GM19395 (cell line): ENCODE measurements at regions not wholly inside any gene's neighbourhood (a gene's known extent, or its start where the extent isn't known, plus 50 kb on each side); places are given as distances from the start of the nearest gene placed in this dataset.
"Not testable (repeated sequence)": the region's sequence is repeated elsewhere in the genome, so short reads cannot be mapped to it uniquely, and the experiment has no call there.

Experiments
- ATAC-seq: cut with Tn5 transposase; IDR thresholded peaks from one replicate; pipeline ENCODE4 v1.9.1; 2021; ENCODE audit warnings: mild to moderate bottlenecking, moderate library complexity; ENCODE audit not compliant: unreplicated experiment

- no peak for ATAC-seq
These were observed 104.6 kb downstream of the ENC1 start for GRCh38 chr5:74535926-74536325.

GRCh38 chr5:74534397-74535129 is 106.0 kb downstream of the ENC1 start:
- ATAC-seq: no peak

- no peak for ATAC-seq
These were observed 110.0 kb downstream of the ENC1 start for GRCh38 chr5:74530326-74531050.

- ATAC-seq: no peak
These were observed 111.4 kb downstream of the ENC1 start for GRCh38 chr5:74529101-74529500.

- ATAC-seq: no peak
These were observed 114.4 kb downstream of the ENC1 start for GRCh38 chr5:74526111-74526510.

- ATAC-seq: not testable (repeated sequence)
These were observed 115.8 kb downstream of the ENC1 start for GRCh38 chr5:74524767-74525166.

- ATAC-seq: not testable (repeated sequence)
These were observed 116.8 kb downstream of the ENC1 start for GRCh38 chr5:74523698-74524097.

- ATAC-seq: not testable (repeated sequence)
These were observed 117.7 kb downstream of the ENC1 start for GRCh38 chr5:74522838-74523237.

GRCh38 chr5:74521401-74521800 is 119.1 kb downstream of the ENC1 start:
- ATAC-seq: no peak

- no peak for ATAC-seq
These were observed 120.8 kb downstream of the ENC1 start for GRCh38 chr5:74519679-74520078.

- ATAC-seq: no peak
These were observed 121.4 kb downstream of the ENC1 start for GRCh38 chr5:74519161-74519571.

GRCh38 chr5:74517700-74518099 is 122.8 kb downstream of the ENC1 start:
- ATAC-seq: no peak

- no peak for ATAC-seq
These were observed 124.3 kb downstream of the ENC1 start for GRCh38 chr5:74516211-74516636.

- ATAC-seq: no peak
These were observed 125.5 kb downstream of the ENC1 start for GRCh38 chr5:74514888-74515551.

GRCh38 chr5:74511770-74512169 is 128.8 kb downstream of the ENC1 start:
- not testable (repeated sequence) for ATAC-seq

- ATAC-seq: no peak
These were observed 130.0 kb downstream of the ENC1 start for GRCh38 chr5:74510476-74511075.

- ATAC-seq: no peak
These were observed 133.0 kb downstream of the ENC1 start for GRCh38 chr5:74507370-74508005.

- no peak for ATAC-seq
These were observed 134.4 kb downstream of the ENC1 start for GRCh38 chr5:74506119-74506518.

GRCh38 chr5:74504463-74504862 is 136.1 kb downstream of the ENC1 start:
- ATAC-seq: no peak

GRCh38 chr5:74502479-74502950 is 138.0 kb downstream of the ENC1 start:
- ATAC-seq: no peak
